ENCODE measurements at regions not wholly inside any gene's neighbourhood (a gene's known extent, or its start where the extent isn't known, plus 50 kb on each side); places are given as distances from the start of the nearest gene placed in this dataset.

- Mint-ChIP-seq H3K4me3 (ENCODE audit: unreplicated experiment) (no peak overlapping the region), H3K4me1 (ENCODE audit: insufficient read depth, unreplicated experiment) (peaks cover 7% of the 10 kb centered on the region), H3K27me3 (ENCODE audit: insufficient read depth, unreplicated experiment) (peaks cover 43% of the 10 kb centered on the region), H3K27ac (ENCODE audit: low read depth, unreplicated experiment) (no peak overlapping the region), H3K9me3 (ENCODE audit: unreplicated experiment) (no peaks in the 10 kb centered on the region), H3K36me3 (ENCODE audit: insufficient read depth, unreplicated experiment) (no peaks in the 10 kb centered on the region)
- ChIA-PET POLR2A (no interaction called here), CTCF (no interaction called here)
- intact Hi-C loops (cut with micrococcal nuclease), result no loop called here
- DNase-seq (ENCODE audit: unreplicated experiment), result no peak
- BruUV-seq (replicated peaks), result no TSS peak
- TF ChIP-seq, protein P1, sequence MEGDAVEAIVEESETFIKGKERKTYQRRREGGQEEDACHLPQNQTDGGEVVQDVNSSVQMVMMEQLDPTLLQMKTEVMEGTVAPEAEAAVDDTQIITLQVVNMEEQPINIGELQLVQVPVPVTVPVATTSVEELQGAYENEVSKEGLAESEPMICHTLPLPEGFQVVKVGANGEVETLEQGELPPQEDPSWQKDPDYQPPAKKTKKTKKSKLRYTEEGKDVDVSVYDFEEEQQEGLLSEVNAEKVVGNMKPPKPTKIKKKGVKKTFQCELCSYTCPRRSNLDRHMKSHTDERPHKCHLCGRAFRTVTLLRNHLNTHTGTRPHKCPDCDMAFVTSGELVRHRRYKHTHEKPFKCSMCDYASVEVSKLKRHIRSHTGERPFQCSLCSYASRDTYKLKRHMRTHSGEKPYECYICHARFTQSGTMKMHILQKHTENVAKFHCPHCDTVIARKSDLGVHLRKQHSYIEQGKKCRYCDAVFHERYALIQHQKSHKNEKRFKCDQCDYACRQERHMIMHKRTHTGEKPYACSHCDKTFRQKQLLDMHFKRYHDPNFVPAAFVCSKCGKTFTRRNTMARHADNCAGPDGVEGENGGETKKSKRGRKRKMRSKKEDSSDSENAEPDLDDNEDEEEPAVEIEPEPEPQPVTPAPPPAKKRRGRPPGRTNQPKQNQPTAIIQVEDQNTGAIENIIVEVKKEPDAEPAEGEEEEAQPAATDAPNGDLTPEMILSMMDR (IDR thresholded peaks at IDR 0.05; ENCODE audit: unreplicated experiment), result no peak
Measured at GRCh38 chr6:41488433-41489119, 57.6 kb upstream of the FOXP4 start.

GRCh38 chr6:41489120-41489851 is 56.9 kb upstream of the FOXP4 start:
- no TSS peak for BruUV-seq (replicated peaks)
- no peak overlapping the region for H3K4me3 Mint-ChIP-seq (ENCODE audit: unreplicated experiment)
- DNase-seq (ENCODE audit: unreplicated experiment), result no peak
- peaks cover 7% of the 10 kb centered on the region for H3K4me1 Mint-ChIP-seq (ENCODE audit: insufficient read depth, unreplicated experiment)
- H3K36me3 Mint-ChIP-seq (ENCODE audit: insufficient read depth, unreplicated experiment), result no peaks in the 10 kb centered on the region
- ChIA-PET POLR2A (no interaction called here), CTCF (interaction anchor here (1.3 kb wide), 1 partner anchor 121 kb away, joined by 4 read pairs; no protein-coding TSS in a partner anchor)
- no peak overlapping the region for H3K27ac Mint-ChIP-seq (ENCODE audit: low read depth, unreplicated experiment)
- intact Hi-C loops (cut with micrococcal nuclease), result no loop called here
- H3K27me3 Mint-ChIP-seq (ENCODE audit: insufficient read depth, unreplicated experiment), result peaks cover 50% of the 10 kb centered on the region
- no peaks in the 10 kb centered on the region for H3K9me3 Mint-ChIP-seq (ENCODE audit: unreplicated experiment)
- TF ChIP-seq, protein P1 (IDR thresholded peaks at IDR 0.05; ENCODE audit: unreplicated experiment), result no peak

DNA sequence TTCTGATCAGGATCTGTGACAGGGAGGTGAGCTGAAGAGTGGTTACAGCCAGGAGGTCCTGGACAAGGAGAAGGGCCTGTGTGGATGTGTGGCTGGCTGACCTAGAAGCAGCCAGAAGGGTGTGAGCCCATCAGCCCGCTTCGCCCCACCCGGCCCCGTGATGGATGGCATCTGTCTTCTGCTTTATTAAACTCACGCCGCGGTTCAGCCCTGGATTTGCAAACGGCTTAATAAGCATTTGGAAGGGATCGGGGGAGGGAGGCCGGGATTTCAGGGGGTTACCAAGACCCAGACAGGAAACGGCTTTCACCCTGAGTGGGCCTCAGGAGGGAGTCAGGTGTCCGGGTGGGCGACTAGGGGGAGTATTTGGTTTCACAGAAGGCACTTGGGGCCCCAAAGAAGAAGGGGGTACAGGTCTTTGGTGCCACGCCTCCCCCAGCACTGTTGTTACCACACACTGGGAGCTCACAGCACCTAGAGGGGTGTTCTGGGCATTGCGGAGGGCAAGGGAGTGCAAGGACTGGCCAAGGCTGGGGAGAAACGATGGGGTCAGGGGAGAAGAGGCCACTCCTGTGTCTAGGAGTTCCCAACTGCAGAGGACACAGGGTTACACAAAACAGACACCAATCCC is 53.8 kb upstream of the FOXP4 start:
- ChIA-PET POLR2A (no interaction called here), CTCF (no interaction called here)
- Mint-ChIP-seq H3K9me3 (ENCODE audit: unreplicated experiment) (no peaks in the 10 kb centered on the region), H3K27me3 (ENCODE audit: insufficient read depth, unreplicated experiment) (peaks cover 46% of the 10 kb centered on the region), H3K4me3 (ENCODE audit: unreplicated experiment) (no peak overlapping the region), H3K27ac (ENCODE audit: low read depth, unreplicated experiment) (no peak overlapping the region), H3K4me1 (ENCODE audit: insufficient read depth, unreplicated experiment) (peaks cover 7% of the 10 kb centered on the region), H3K36me3 (ENCODE audit: insufficient read depth, unreplicated experiment) (no peaks in the 10 kb centered on the region)
- intact Hi-C loops (cut with micrococcal nuclease), result no loop called here
- no TSS peak for BruUV-seq (replicated peaks)
- DNase-seq (ENCODE audit: unreplicated experiment), result no peak
- TF ChIP-seq, protein P1 (IDR thresholded peaks at IDR 0.05; ENCODE audit: unreplicated experiment), result no peak

Measured in MCF 10A (cell line).